HG02798 (cell line): ENCODE measurements at regions not wholly inside any gene's neighbourhood (a gene's known extent, or its start where the extent isn't known, plus 50 kb on each side); places are given as distances from the start of the nearest gene placed in this dataset.

Experiments used
- ATAC-seq: cut with Tn5 transposase; IDR thresholded peaks from one replicate; pipeline ENCODE4 v1.9.1; 2021; ENCODE audit warnings: mild to moderate bottlenecking; ENCODE audit not compliant: unreplicated experiment, poor library complexity

GRCh38 chr1:208864366-208864965 is 620.3 kb upstream of the PLXNA2 start:
- ATAC-seq, result no peak

GRCh38 chr1:208866386-208866955 is 622.3 kb upstream of the PLXNA2 start:
- ATAC-seq, result no peak

GRCh38 chr1:208868554-208868953 is 624.4 kb upstream of the PLXNA2 start:
- no peak for ATAC-seq

GRCh38 chr1:208874915-208875314 is 630.7 kb upstream of the PLXNA2 start:
- no peak for ATAC-seq

- ATAC-seq, result no peak
Observed at GRCh38 chr1:208879022-208879421, 634.8 kb upstream of the PLXNA2 start.

- ATAC-seq, result no peak
Observed at GRCh38 chr1:208880433-208881100, 636.4 kb upstream of the PLXNA2 start.

- ATAC-seq, result no peak
Observed at GRCh38 chr1:208885060-208885459, 640.9 kb upstream of the PLXNA2 start.

GRCh38 chr1:208885650-208886049 is 641.5 kb upstream of the PLXNA2 start:
- ATAC-seq, result no peak

- ATAC-seq, result no peak
Observed at GRCh38 chr1:208888376-208888775, 644.2 kb upstream of the PLXNA2 start.

GRCh38 chr1:208892147-208892546 is 648.0 kb upstream of the PLXNA2 start:
- no peak for ATAC-seq

- no peak for ATAC-seq
Observed at GRCh38 chr1:208893251-208893650, 649.1 kb upstream of the PLXNA2 start.

GRCh38 chr1:208895181-208895580 is 651.0 kb upstream of the PLXNA2 start:
- ATAC-seq, result no peak

- ATAC-seq, result no peak
Observed at GRCh38 chr1:208895820-208896219, 651.6 kb upstream of the PLXNA2 start.

- ATAC-seq, result no peak
Observed at GRCh38 chr1:208896768-208897167, 652.6 kb upstream of the PLXNA2 start.

GRCh38 chr1:208899438-208899837 is 655.3 kb upstream of the PLXNA2 start:
- no peak for ATAC-seq

- no peak for ATAC-seq
Observed at GRCh38 chr1:208903251-208903905, 659.2 kb upstream of the PLXNA2 start.

- no peak for ATAC-seq
Observed at GRCh38 chr1:208907790-208908189, 663.6 kb upstream of the PLXNA2 start.

- ATAC-seq, result no peak
Observed at GRCh38 chr1:208909011-208909984, 665.1 kb upstream of the PLXNA2 start.

GRCh38 chr1:208910161-208910560 is 666.0 kb upstream of the PLXNA2 start:
- no peak for ATAC-seq

GRCh38 chr1:208917281-208917680 is 666.2 kb upstream of the CAMK1G start:
- no peak for ATAC-seq
